ENCODE measurements at regions not wholly inside any gene's neighbourhood (a gene's known extent, or its start where the extent isn't known, plus 50 kb on each side); places are given as distances from the start of the nearest gene placed in this dataset.

- TF ChIP-seq CTCF (conservative IDR thresholded peaks at IDR 0.05) (no peak), ZFX (IDR thresholded peaks at IDR 0.05) (no peak)
Measured at GRCh38 chr9:82054264-82055015, 65.9 kb downstream of the SPATA31D1 start.
